Transverse colon (tissue), 3 donors: ENCODE measurements at regions not wholly inside any gene's neighbourhood (a gene's known extent, or its start where the extent isn't known, plus 50 kb on each side); places are given as distances from the start of the nearest gene placed in this dataset.

Source experiments
- EP300 ChIP-seq: sonication (generic); formaldehyde crosslinking; IDR thresholded peaks from one replicate; pipeline ENCODE4 v1.6.1; 2017; ENCODE audit warnings: antibody characterized with exemption, low read depth
- TF ChIP-seq, protein P1 (sequence below), 5 experiments: fragments of 200-600 bp in 3 of 5; fragments of 450-650 bp in 2 of 5; sonication (generic) in 3 of 5; IDR thresholded peaks; 1 replicate in 2 of 5; 2 replicates in 3 of 5; pipeline ENCODE4 v1.5.1; 2016 to 2017; ENCODE audit warnings: antibody characterized with exemption in 5 of 5, inconsistent platforms in 3 of 5, mild to moderate bottlenecking in 2 of 5, moderate library complexity in 1 of 5

- TF ChIP-seq, protein P1, sequence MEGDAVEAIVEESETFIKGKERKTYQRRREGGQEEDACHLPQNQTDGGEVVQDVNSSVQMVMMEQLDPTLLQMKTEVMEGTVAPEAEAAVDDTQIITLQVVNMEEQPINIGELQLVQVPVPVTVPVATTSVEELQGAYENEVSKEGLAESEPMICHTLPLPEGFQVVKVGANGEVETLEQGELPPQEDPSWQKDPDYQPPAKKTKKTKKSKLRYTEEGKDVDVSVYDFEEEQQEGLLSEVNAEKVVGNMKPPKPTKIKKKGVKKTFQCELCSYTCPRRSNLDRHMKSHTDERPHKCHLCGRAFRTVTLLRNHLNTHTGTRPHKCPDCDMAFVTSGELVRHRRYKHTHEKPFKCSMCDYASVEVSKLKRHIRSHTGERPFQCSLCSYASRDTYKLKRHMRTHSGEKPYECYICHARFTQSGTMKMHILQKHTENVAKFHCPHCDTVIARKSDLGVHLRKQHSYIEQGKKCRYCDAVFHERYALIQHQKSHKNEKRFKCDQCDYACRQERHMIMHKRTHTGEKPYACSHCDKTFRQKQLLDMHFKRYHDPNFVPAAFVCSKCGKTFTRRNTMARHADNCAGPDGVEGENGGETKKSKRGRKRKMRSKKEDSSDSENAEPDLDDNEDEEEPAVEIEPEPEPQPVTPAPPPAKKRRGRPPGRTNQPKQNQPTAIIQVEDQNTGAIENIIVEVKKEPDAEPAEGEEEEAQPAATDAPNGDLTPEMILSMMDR (IDR thresholded peaks at IDR 0.05), result no peak
- no peak for TF ChIP-seq EP300
These were observed 111.5 kb upstream of the ETV3 start for GRCh38 chr1:157249739-157250138.
